ENCODE measurements at regions not wholly inside any gene's neighbourhood (a gene's known extent, or its start where the extent isn't known, plus 50 kb on each side); places are given as distances from the start of the nearest gene placed in this dataset.

- TF ChIP-seq, protein P1, sequence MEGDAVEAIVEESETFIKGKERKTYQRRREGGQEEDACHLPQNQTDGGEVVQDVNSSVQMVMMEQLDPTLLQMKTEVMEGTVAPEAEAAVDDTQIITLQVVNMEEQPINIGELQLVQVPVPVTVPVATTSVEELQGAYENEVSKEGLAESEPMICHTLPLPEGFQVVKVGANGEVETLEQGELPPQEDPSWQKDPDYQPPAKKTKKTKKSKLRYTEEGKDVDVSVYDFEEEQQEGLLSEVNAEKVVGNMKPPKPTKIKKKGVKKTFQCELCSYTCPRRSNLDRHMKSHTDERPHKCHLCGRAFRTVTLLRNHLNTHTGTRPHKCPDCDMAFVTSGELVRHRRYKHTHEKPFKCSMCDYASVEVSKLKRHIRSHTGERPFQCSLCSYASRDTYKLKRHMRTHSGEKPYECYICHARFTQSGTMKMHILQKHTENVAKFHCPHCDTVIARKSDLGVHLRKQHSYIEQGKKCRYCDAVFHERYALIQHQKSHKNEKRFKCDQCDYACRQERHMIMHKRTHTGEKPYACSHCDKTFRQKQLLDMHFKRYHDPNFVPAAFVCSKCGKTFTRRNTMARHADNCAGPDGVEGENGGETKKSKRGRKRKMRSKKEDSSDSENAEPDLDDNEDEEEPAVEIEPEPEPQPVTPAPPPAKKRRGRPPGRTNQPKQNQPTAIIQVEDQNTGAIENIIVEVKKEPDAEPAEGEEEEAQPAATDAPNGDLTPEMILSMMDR (conservative IDR thresholded peaks at IDR 0.05) = no peak
- TF ChIP-seq ZFX (IDR thresholded peaks at IDR 0.05) = no peak
These were observed 141.6 kb upstream of the DTNBP1 start for GRCh38 chr6:15804164-15805154.
